T-helper 17 cell (primary cell): ENCODE measurements at regions not wholly inside any gene's neighbourhood (a gene's known extent, or its start where the extent isn't known, plus 50 kb on each side); places are given as distances from the start of the nearest gene placed in this dataset.

ENCODE experiments used
- ATAC-seq: fragments of 150-1000 bp; cut with Tn5 transposase; 2 replicates; pipeline ENCODE4 v1.10.0; 2021; ENCODE audit warnings: mild to moderate bottlenecking, moderate library complexity
- DNase-seq, 3 donors: peaks; one replicate each; pipeline versions ENCODE4 v3.0.0 to v3.0.0-alpha.2; 2020 to 2021
- H3K9me3 ChIP-seq: one replicate; pipeline ENCODE4 v1.7.0; 2013; ENCODE audit warnings: low read length, mild to moderate bottlenecking; ENCODE audit not compliant: control insufficient read depth, poor library complexity, severe bottlenecking
- H3K27ac Mint-ChIP-seq: one replicate; pipeline ENCODE4 v1.8.0; 2022; ENCODE audit warnings: mild to moderate bottlenecking, moderate library complexity, mixed read lengths
- H3K27me3 Mint-ChIP-seq: one replicate; pipeline ENCODE4 v1.8.0; 2022; ENCODE audit warnings: mixed read lengths
- H3K36me3 Mint-ChIP-seq: one replicate; pipeline ENCODE4 v1.8.0; 2022; ENCODE audit warnings: low read depth, mixed read lengths
- H3K4me1 Mint-ChIP-seq: one replicate; pipeline ENCODE4 v1.8.0; 2022; ENCODE audit warnings: mild to moderate bottlenecking, mixed read lengths
- H3K4me3 Mint-ChIP-seq: one replicate; pipeline ENCODE4 v1.8.0; 2022; ENCODE audit warnings: mild to moderate bottlenecking, moderate library complexity, mixed read lengths

GRCh38 chr6:113122060-113122459 is 735.1 kb upstream of the MARCKS start:
- H3K9me3 ChIP-seq = no peaks in the 10 kb centered on the region
- ATAC-seq (no peak), DNase-seq (no peak)
- H3K27ac Mint-ChIP-seq = no peak overlapping the region
- H3K4me3 Mint-ChIP-seq = no peak overlapping the region
- H3K27me3 Mint-ChIP-seq = no peaks in the 10 kb centered on the region
- no peaks in the 10 kb centered on the region for H3K36me3 Mint-ChIP-seq
- no peaks in the 10 kb centered on the region for H3K4me1 Mint-ChIP-seq

- no peak overlapping the region for H3K4me3 Mint-ChIP-seq
- DNase-seq (no peak), ATAC-seq (no peak)
- no peaks in the 10 kb centered on the region for H3K27me3 Mint-ChIP-seq
- H3K27ac Mint-ChIP-seq = no peak overlapping the region
- no peaks in the 10 kb centered on the region for H3K36me3 Mint-ChIP-seq
- H3K9me3 ChIP-seq = no peaks in the 10 kb centered on the region
- no peaks in the 10 kb centered on the region for H3K4me1 Mint-ChIP-seq
Measured at GRCh38 chr6:113125626-113126025, 731.5 kb upstream of the MARCKS start.

- Mint-ChIP-seq H3K36me3 (no peaks in the 10 kb centered on the region), H3K4me1 (no peaks in the 10 kb centered on the region), H3K27ac (no peak overlapping the region), H3K4me3 (no peak overlapping the region), H3K27me3 (no peaks in the 10 kb centered on the region)
- H3K9me3 ChIP-seq = no peaks in the 10 kb centered on the region
- no peak for ATAC-seq
- DNase-seq = no peak
Measured at GRCh38 chr6:113127786-113128419, 729.2 kb upstream of the MARCKS start.

- no peaks in the 10 kb centered on the region for H3K9me3 ChIP-seq
- no peaks in the 10 kb centered on the region for H3K36me3 Mint-ChIP-seq
- DNase-seq (no peak), ATAC-seq (no peak)
- no peak overlapping the region for H3K27ac Mint-ChIP-seq
- H3K4me3 Mint-ChIP-seq = no peak overlapping the region
- H3K27me3 Mint-ChIP-seq = no peaks in the 10 kb centered on the region
- no peaks in the 10 kb centered on the region for H3K4me1 Mint-ChIP-seq
Measured at GRCh38 chr6:113128661-113129060, 728.5 kb upstream of the MARCKS start.

GRCh38 chr6:113129991-113130390 is 727.2 kb upstream of the MARCKS start:
- no peaks in the 10 kb centered on the region for H3K4me1 Mint-ChIP-seq
- no peaks in the 10 kb centered on the region for H3K27me3 Mint-ChIP-seq
- no peaks in the 10 kb centered on the region for H3K36me3 Mint-ChIP-seq
- DNase-seq = no peak
- ATAC-seq = no peak
- H3K27ac Mint-ChIP-seq = no peak overlapping the region
- H3K9me3 ChIP-seq = no peaks in the 10 kb centered on the region
- no peak overlapping the region for H3K4me3 Mint-ChIP-seq

- Mint-ChIP-seq H3K4me1 (no peaks in the 10 kb centered on the region), H3K36me3 (no peaks in the 10 kb centered on the region), H3K27ac (no peak overlapping the region), H3K27me3 (no peaks in the 10 kb centered on the region), H3K4me3 (no peak overlapping the region)
- H3K9me3 ChIP-seq = no peaks in the 10 kb centered on the region
- no peak for DNase-seq
- ATAC-seq = no peak
Measured at GRCh38 chr6:113137426-113137825, 719.7 kb upstream of the MARCKS start.

- Mint-ChIP-seq H3K27ac (no peak overlapping the region), H3K4me3 (no peak overlapping the region), H3K27me3 (no peaks in the 10 kb centered on the region), H3K4me1 (no peaks in the 10 kb centered on the region), H3K36me3 (no peaks in the 10 kb centered on the region)
- DNase-seq (no peak), ATAC-seq (no peak)
- no peaks in the 10 kb centered on the region for H3K9me3 ChIP-seq
Measured at GRCh38 chr6:113140721-113141120, 716.4 kb upstream of the MARCKS start.

- no peaks in the 10 kb centered on the region for H3K9me3 ChIP-seq
- H3K4me1 Mint-ChIP-seq = no peaks in the 10 kb centered on the region
- ATAC-seq (no peak), DNase-seq (no peak)
- H3K27ac Mint-ChIP-seq = no peak overlapping the region
- no peaks in the 10 kb centered on the region for H3K36me3 Mint-ChIP-seq
- H3K27me3 Mint-ChIP-seq = no peaks in the 10 kb centered on the region
- H3K4me3 Mint-ChIP-seq = no peak overlapping the region
Measured at GRCh38 chr6:113141901-113142300, 715.2 kb upstream of the MARCKS start.

GRCh38 chr6:113142671-113143174 is 714.4 kb upstream of the MARCKS start:
- no peak overlapping the region for H3K4me3 Mint-ChIP-seq
- H3K27ac Mint-ChIP-seq = no peak overlapping the region
- H3K4me1 Mint-ChIP-seq = no peaks in the 10 kb centered on the region
- no peaks in the 10 kb centered on the region for H3K36me3 Mint-ChIP-seq
- H3K9me3 ChIP-seq = no peaks in the 10 kb centered on the region
- no peaks in the 10 kb centered on the region for H3K27me3 Mint-ChIP-seq
- ATAC-seq (no peak), DNase-seq (no peak)

- ATAC-seq (no peak), DNase-seq (no peak)
- Mint-ChIP-seq H3K36me3 (no peaks in the 10 kb centered on the region), H3K4me1 (no peaks in the 10 kb centered on the region), H3K27ac (no peak overlapping the region), H3K27me3 (no peaks in the 10 kb centered on the region), H3K4me3 (no peak overlapping the region)
- H3K9me3 ChIP-seq = no peaks in the 10 kb centered on the region
Measured at GRCh38 chr6:113143206-113143605, 713.9 kb upstream of the MARCKS start.

- Mint-ChIP-seq H3K4me1 (no peaks in the 10 kb centered on the region), H3K4me3 (no peak overlapping the region), H3K36me3 (no peaks in the 10 kb centered on the region), H3K27ac (no peak overlapping the region), H3K27me3 (no peaks in the 10 kb centered on the region)
- ATAC-seq (no peak), DNase-seq (no peak)
- no peaks in the 10 kb centered on the region for H3K9me3 ChIP-seq
Measured at GRCh38 chr6:113144117-113144516, 713.0 kb upstream of the MARCKS start.

- Mint-ChIP-seq H3K4me3 (no peak overlapping the region), H3K4me1 (no peaks in the 10 kb centered on the region)
- ATAC-seq = no peak
Measured at GRCh38 chr6:113146878-113147277, 710.3 kb upstream of the MARCKS start.

GRCh38 chr6:113147544-113147943 is 709.6 kb upstream of the MARCKS start:
- H3K27ac Mint-ChIP-seq = no peak overlapping the region
- ATAC-seq = no peak
- H3K9me3 ChIP-seq = no peaks in the 10 kb centered on the region
- H3K4me3 Mint-ChIP-seq = no peak overlapping the region
- no peak for DNase-seq
- no peaks in the 10 kb centered on the region for H3K36me3 Mint-ChIP-seq
- H3K27me3 Mint-ChIP-seq = no peaks in the 10 kb centered on the region
- no peaks in the 10 kb centered on the region for H3K4me1 Mint-ChIP-seq

More at GRCh38 chr6:113146878-113147277, 710.3 kb upstream of the MARCKS start:
- DNase-seq = no peak
- H3K27ac Mint-ChIP-seq = no peak overlapping the region
- H3K9me3 ChIP-seq = no peaks in the 10 kb centered on the region
- H3K36me3 Mint-ChIP-seq = no peaks in the 10 kb centered on the region
- H3K27me3 Mint-ChIP-seq = no peaks in the 10 kb centered on the region

GRCh38 chr6:113148566-113148965 is 708.6 kb upstream of the MARCKS start:
- H3K9me3 ChIP-seq = no peaks in the 10 kb centered on the region
- H3K27ac Mint-ChIP-seq = no peak overlapping the region
- H3K4me1 Mint-ChIP-seq = no peaks in the 10 kb centered on the region
- H3K4me3 Mint-ChIP-seq = no peak overlapping the region
- no peak for ATAC-seq
- DNase-seq = no peak
- no peaks in the 10 kb centered on the region for H3K27me3 Mint-ChIP-seq
- H3K36me3 Mint-ChIP-seq = no peaks in the 10 kb centered on the region
